ENCODE measurements at regions not wholly inside any gene's neighbourhood (a gene's known extent, or its start where the extent isn't known, plus 50 kb on each side); places are given as distances from the start of the nearest gene placed in this dataset.

DNA sequence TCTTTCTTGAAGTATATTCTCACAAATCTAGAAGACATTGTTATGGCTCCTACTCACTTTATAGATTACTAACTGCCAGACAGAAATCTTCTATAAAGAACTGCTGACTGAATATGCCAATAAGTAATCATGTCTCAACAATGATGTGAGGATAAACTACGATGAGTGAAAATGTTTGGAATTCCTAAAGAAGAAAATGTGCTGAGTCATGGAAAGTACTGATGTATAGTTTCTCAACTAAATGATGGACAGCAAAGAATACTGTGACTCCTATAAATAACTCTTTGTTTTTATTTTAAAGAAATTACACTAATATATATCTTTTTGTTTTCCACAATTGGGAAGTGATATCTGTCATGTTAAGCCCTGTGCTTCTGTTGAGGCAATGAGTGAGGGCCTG lies 232.9 kb downstream of the LNPK start:
- TF ChIP-seq POLR2A (IDR thresholded peaks at IDR 0.05; ENCODE audit: low read depth, low read length), result no peak
- DNase-seq (ENCODE audit: insufficient read length, low spot score) (no peak), FAIRE-seq (no peak)

DNA sequence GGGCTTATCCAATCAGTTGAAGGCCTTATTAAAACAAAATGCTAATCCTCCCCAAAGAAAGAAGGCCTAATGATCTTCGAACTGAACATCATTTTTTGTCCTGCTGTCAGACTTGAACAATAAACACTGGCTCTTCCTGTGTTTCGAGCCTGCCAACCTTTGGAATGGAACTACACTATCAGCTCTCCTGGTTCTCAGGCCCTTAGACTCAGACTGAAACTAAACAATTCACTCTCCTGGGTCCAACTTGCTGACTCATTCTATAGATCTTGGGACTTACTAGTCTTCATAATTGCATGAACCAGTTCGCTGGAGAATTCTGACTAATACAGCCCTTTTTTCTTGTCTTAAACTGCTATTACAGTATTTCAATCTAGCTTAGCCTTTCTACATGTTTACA lies 235.2 kb downstream of the LNPK start:
- DNase-seq (ENCODE audit: insufficient read length, low spot score), result no peak
- no peak for FAIRE-seq
- no peak for TF ChIP-seq POLR2A (IDR thresholded peaks at IDR 0.05; ENCODE audit: low read depth, low read length)

DNA sequence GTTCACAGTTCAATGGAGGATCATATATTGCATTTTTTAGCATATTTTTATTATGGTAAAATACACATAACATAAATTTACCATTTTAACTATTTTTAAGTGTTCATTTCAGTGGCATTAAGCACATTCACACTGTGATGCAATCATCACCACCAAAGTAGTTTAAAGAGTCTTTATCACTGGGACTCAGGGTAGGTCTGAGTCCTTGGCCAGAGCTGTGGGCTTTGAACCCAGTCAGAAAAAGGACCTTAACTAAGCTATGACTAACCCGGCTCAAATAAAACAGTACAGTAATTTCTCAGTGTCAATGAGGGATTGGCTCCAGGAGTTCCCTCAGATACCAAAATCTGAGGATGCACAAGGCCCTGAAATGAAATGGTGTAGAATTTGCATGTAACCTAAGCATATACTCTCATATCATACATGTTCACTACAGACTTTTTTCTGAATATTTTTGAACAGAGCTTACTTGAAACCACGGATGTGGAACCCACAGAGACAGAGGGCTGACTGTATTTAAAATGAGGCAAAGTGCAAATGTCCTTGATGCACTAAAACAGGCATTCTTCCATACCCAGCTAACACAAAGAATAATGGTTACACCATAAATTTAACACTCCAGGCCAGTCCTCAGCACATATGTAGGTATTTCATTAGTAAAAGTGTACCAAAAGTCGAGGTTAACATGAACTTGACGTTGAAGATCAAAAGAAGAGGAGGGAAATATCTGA lies 246.2 kb downstream of the LNPK start:
- FAIRE-seq (no peak), DNase-seq (ENCODE audit: insufficient read length, low spot score) (no peak)
- TF ChIP-seq POLR2A (IDR thresholded peaks at IDR 0.05; ENCODE audit: low read depth, low read length), result no peak

DNA sequence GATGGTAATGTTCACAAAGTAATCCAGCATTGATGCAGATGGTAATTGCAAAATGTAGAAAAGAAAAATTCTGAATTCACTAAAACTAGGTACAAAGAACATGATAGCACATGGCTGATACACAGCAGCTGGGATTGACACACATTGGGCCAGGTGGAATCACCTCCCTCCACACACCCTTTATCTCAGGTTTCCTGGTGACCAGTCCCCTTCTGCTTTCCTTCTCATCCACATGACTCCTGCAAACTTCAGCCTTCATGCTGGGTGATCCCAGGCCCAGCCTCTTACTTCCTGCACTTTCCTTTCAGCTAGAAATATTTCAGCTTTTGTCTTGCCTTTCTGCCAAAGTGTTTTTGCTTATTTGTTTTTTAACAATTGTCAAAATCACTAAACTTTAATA lies 246.9 kb downstream of the LNPK start:
- no peak for TF ChIP-seq POLR2A (IDR thresholded peaks at IDR 0.05; ENCODE audit: low read depth, low read length)
- no peak for DNase-seq (ENCODE audit: insufficient read length, low spot score)
- no peak for FAIRE-seq

DNA sequence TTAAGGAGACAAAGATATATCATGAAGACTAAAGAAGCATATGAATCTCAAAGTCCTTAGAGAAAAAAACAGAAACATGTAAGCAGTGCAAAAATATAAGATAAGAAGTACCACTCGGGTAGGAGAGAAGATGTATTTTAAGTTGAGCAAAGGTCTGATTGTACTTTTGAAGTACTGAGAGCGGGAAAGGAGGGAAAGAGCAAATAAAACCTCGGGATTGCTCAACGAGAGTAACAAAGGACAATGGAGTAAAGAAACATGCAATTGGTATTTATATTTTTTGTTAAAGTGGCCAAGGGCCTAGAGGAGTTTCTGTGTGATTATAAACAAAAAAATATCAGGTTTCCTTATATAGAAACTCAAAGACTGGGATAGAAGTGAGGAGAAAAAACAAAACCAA lies 251.9 kb downstream of the LNPK start:
- no peak for FAIRE-seq
- DNase-seq (ENCODE audit: insufficient read length, low spot score), result no peak

DNA sequence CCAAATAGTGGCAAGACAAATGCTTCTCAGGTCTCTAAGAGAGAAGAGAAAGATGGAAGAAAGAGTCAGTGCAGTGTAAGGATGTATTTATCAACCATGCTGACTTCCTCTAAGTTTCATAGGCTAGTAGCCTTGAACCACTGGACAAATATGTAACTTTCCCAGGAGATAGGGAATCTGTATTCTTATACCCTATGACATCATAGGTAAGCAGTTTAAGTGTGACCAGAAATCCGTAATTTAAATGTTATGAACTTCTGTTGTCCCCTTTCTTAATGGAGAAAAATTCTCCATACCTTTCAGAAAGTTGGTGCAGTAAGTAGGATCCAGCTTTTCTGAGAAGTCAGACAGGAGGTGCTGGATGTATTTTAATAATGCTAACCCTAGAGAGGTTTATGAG lies 256.2 kb downstream of the LNPK start:
- FAIRE-seq, result no peak
- TF ChIP-seq POLR2A (IDR thresholded peaks at IDR 0.05; ENCODE audit: low read depth, low read length), result no peak
- DNase-seq (ENCODE audit: insufficient read length, low spot score), result no peak

More for the DNA sequence above, 251.9 kb downstream of the LNPK start:
- no peak for TF ChIP-seq POLR2A (IDR thresholded peaks at IDR 0.05; ENCODE audit: low read depth, low read length)

DNA sequence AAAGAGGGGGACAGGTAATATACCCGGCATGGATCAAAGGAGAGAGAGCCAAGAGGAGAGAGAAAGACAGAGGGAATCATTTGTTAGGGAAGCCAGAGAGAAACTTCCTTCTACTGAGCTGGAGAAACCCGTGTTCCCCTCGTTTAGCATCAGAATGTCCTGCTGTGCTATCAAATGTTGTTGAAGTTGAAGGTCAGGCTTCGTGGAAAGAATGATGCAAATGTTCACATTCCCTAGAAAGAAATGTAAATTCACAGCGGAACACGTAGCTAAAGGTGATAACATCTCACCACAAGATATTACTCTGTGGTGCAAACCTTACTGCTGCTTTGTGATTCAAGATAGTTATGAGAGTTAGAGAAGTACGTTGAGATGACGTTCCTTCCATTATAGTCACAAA lies 258.1 kb downstream of the LNPK start:
- DNase-seq (ENCODE audit: insufficient read length, low spot score) (no peak), FAIRE-seq (peak; percentile 15)
- TF ChIP-seq POLR2A (IDR thresholded peaks at IDR 0.05; ENCODE audit: low read depth, low read length), result no peak

DNA sequence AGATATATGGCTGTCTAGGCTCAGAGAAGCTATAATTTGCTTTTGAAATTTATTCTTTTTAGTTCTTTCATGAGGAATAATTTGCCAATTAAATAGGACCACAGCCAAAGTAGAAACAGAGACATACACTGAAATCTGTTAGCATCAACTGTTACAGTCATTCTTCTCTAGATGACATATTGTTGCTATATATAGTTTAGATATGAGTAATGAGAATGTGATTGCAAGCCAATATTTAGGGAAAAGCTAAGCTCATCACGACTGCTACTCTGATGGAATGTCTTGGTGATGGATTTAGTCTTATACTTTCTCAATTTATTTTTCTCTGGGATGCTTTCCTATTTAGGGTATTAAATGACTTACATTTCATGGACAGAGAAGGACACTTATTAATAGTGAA lies 259.1 kb downstream of the LNPK start:
- FAIRE-seq (peak; percentile 15), DNase-seq (ENCODE audit: insufficient read length, low spot score) (no peak)
- TF ChIP-seq POLR2A (IDR thresholded peaks at IDR 0.05; ENCODE audit: low read depth, low read length), result no peak

DNA sequence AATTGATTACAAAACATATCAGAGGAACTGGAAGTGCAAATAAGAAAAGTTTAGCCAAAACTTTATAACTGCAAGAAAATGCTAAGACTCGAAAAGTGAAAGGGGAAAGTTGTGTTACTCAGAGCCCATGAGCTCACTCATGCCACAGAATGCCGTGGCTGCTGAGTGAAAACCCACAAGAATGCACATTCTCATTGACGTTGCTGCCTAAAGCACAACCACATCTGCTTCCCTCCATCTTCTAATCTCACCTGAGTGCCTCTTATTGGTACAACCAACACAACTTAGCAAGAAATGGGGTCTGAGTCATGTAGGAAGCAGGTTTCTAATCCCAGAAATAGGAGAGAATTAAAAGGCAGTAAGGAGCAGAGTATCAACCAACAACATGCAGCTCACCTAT lies 259.7 kb downstream of the LNPK start:
- DNase-seq (ENCODE audit: insufficient read length, low spot score), result peak; percentile 11
- FAIRE-seq, result peak; percentile 99

DNA sequence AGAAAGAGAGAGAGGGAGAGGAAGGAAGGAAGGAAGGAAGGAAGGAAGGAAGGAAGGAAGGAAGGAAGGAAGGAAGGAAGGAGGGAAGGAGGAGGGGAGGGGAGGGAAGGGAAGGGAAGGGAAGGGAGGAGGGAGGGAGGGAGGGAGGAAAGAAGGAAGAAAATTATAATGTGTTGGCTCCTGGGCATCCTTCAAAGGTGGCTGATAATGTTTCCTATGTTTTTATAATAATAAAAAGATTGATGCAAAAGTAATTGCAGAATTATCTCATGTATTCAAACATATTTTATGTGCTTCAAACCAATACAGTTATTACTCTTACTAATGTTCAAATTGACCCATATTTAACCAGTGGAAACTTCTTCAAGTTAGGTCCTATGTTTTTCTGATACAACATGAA lies 260.9 kb downstream of the LNPK start:
- TF ChIP-seq POLR2A (IDR thresholded peaks at IDR 0.05; ENCODE audit: low read depth, low read length), result no peak
- FAIRE-seq, result no peak
- DNase-seq (ENCODE audit: insufficient read length, low spot score), result no peak

More for the DNA sequence above, 259.7 kb downstream of the LNPK start:
- TF ChIP-seq POLR2A (IDR thresholded peaks at IDR 0.05; ENCODE audit: low read depth, low read length), result no peak

DNA sequence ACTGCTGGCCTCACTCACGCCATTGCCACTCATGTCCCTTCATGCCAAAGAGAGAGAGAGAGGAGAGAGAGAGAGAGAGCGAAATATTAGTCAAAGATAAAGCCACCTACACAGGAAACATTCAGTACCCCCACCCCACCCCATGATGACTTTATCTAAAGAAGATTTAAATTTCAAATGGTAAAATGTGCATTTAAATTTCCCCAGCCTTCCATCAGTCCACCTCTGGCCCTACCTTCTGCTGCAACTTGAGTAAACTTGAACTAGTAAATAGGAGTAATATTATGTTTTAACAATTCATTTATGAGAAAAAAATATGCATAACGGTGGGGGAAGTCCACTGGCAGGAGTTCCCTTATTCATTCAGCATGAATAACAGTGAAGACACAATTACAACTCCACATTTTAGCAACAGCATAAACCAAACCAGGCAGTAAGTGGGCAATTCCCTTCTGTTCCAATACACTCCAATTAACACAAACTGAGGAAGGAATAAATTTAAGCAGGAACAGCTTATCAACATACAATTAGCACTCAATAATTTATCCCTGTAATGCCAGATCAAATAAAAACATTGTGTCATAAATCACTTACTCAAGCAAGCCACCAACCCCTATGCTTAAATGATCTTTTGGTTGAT lies 264.2 kb downstream of the LNPK start:
- no peak for TF ChIP-seq POLR2A (IDR thresholded peaks at IDR 0.05; ENCODE audit: low read depth, low read length)
- DNase-seq (ENCODE audit: insufficient read length, low spot score) (no peak), FAIRE-seq (no peak)

DNA sequence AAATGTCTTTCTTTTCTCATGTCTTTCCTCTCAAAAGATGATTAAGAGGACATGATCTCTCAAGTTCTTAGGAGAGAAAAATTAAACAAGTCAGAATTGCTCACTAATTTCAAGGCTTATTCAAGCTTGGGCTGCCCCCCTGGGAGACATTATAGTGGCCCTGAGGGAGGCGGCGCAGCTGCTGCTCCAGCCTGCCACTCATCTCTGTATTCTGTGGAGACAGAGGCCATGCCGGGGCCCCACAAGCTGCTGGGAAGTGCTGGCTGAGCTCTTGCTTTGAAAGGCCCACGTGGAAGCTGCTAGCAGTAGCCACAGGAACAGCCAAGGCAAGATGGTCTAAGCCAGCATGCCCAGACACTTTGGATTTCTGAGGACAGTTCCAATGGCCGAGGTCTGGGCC lies 267.4 kb downstream of the LNPK start:
- DNase-seq (ENCODE audit: insufficient read length, low spot score), result no peak
- no peak for TF ChIP-seq POLR2A (IDR thresholded peaks at IDR 0.05; ENCODE audit: low read depth, low read length)
- no peak for FAIRE-seq

DNA sequence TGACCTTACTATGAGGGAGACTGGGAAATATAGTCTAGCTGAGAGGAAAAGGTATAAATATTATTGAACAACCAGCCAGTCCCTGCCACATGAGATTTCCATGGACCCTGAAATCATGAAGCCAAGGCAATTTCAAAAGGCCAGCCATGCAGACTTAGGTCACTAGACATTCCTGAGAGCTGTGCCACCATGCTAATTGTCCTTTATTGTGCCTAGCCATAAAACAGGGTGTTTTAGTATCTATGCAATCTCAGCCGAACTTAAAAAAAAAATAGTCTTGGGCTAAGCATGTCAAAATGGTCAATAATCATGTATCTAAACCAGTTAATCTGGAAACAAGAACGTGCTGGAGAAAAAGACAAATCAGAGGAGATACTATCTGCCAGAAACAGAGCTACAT lies 269.5 kb downstream of the LNPK start:
- FAIRE-seq, result no peak
- TF ChIP-seq POLR2A (IDR thresholded peaks at IDR 0.05; ENCODE audit: low read depth, low read length), result no peak
- DNase-seq (ENCODE audit: insufficient read length, low spot score), result no peak

DNA sequence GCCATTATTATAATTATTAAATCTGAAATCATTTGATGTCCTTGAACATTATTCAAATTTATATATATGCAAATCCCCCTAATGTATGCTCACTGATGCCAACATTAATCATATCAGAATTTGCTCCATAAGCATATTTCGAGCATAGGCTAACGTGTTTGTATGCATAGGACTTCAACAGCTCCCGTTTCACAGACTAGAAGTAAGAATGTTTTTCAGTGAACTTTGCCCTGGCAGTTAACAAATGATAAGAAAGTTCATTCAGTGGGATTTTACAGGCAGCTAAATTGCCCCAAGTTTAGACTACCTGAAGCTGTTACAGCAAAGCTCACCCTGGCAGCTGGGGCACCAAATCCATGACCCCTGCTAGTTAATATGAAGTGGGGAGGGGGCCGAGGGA lies 272.0 kb downstream of the LNPK start:
- TF ChIP-seq POLR2A (IDR thresholded peaks at IDR 0.05; ENCODE audit: low read depth, low read length), result no peak
- DNase-seq (ENCODE audit: insufficient read length, low spot score) (no peak), FAIRE-seq (no peak)

DNA sequence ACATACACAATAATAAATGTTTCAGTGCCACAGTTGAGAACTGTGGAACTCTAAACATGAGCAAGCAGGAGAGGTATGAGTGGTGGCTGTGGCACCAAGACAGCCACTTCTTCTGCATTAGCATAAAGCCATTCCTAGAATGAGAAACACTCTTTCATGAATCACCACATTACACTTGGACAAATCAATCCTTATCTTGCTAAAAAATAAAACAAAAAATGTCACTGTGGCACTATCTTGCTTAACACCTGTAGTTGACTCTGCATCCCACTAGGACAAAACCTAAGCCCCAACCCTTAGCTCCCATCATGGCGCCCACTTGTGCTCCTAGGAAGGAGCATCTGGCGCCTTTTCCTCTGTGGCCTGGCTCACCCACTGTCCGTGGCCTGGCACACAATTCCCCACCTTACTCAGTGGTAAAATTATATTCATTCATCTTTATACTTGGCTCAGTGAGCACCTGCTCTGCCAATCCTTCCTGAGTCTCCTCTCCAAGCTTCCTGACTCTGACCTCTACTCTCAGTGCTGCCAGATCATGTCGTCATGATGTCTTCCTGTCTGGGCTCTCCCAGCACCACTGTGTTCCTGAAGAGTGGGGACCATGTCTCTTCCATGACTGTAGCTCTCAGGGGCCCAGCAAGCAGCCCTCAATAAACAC lies 272.9 kb downstream of the LNPK start:
- no peak for FAIRE-seq
- TF ChIP-seq POLR2A (IDR thresholded peaks at IDR 0.05; ENCODE audit: low read depth, low read length), result no peak
- no peak for DNase-seq (ENCODE audit: insufficient read length, low spot score)

Measured in H54 (cell line).